BLaER1 treated with 17β-estradiol and CSF1 and Interleukin-3, amounts not matched to agents 10 nM and 100 nM (cell line): ENCODE measurements at regions not wholly inside any gene's neighbourhood (a gene's known extent, or its start where the extent isn't known, plus 50 kb on each side); places are given as distances from the start of the nearest gene placed in this dataset.
"Not testable (repeated sequence)": the region's sequence is repeated elsewhere in the genome, so short reads cannot be mapped to it uniquely, and the experiment has no call there.

ENCODE experiments used
- H3K27ac ChIP-seq, 11 experiments: shearing (Covaris generic); formaldehyde crosslinking; 2 replicates each; pipeline ENCODE4 v1.8.1; 2022
- H3K27me3 ChIP-seq, 11 experiments: shearing (Covaris generic); formaldehyde crosslinking; 2 replicates each; pipeline ENCODE4 v1.8.1; 2022
- H3K36me3 ChIP-seq, 11 experiments: shearing (Covaris generic); formaldehyde crosslinking; 2 replicates each; pipeline ENCODE4 v1.8.1; 2022
- H3K4me1 ChIP-seq, 10 experiments: shearing (Covaris generic); formaldehyde crosslinking; 2 replicates each; pipeline ENCODE4 v1.8.1; 2022
- H3K4me2 ChIP-seq, 11 experiments: shearing (Covaris generic); formaldehyde crosslinking; 2 replicates each; pipeline ENCODE4 v1.8.1; 2022
- H3K4me3 ChIP-seq, 10 experiments: shearing (Covaris generic); formaldehyde crosslinking; 2 replicates each; pipeline ENCODE4 v1.8.1; 2022
- H3K9ac ChIP-seq, 11 experiments: shearing (Covaris generic); formaldehyde crosslinking; 2 replicates each; pipeline ENCODE4 v1.8.1; 2022
- H3K9me3 ChIP-seq, 11 experiments: shearing (Covaris generic); formaldehyde crosslinking; replicated peaks in 1 of 11; 2 replicates each; pipeline ENCODE4 v1.8.1; 2022
- H4K20me1 ChIP-seq, 11 experiments: shearing (Covaris generic); formaldehyde crosslinking; 2 replicates each; pipeline ENCODE4 v1.8.1; 2022
- Cebpa-rat ChIP-seq, 11 experiments: shearing (Covaris generic); IDR thresholded peaks; 2 replicates each; pipeline ENCODE4 v1.8.1; 2022

DNA sequence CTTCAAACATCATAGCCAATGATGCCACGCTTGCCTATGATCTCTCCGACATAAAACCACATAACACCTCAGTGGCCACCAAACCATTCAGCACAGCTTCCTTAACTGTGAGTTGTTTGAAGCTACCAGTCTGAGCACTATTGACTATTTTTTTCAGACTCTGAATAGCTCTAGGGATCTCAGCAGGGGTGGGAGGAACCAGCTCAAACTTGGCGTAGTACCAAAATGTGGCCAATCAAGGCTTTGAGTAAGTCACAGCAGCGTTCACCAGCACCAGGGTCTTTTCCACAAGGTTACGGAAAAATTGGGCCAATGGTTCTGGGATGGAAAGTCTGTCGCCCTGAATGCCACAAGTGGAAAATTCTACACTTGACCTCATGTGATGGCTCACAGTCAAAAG is 70.6 kb downstream of the SMPDL3A start:
- Histone ChIP-seq H3K9me3 (no peaks in the 10 kb centered on the region), H3K36me3 (no peaks in the 10 kb centered on the region), H3K9ac (no peak overlapping the region), H3K27ac (no peak overlapping the region), H3K4me2 (peak overlapping the region in 6 of 11 experiments; percentile 5 to 51 (median 32); a peak in 8 of 22 replicates), H3K4me1 (peaks cover 0 to 7% (median 3%) of the 10 kb centered on the region in 10 experiments; a peak in 8 of 20 replicates), H3K4me3 (no peak overlapping the region), H3K27me3 (no peaks in the 10 kb centered on the region), H4K20me1 (no peaks in the 10 kb centered on the region)
- TF ChIP-seq Cebpa-rat (IDR thresholded peaks at IDR 0.05) = no peak

DNA sequence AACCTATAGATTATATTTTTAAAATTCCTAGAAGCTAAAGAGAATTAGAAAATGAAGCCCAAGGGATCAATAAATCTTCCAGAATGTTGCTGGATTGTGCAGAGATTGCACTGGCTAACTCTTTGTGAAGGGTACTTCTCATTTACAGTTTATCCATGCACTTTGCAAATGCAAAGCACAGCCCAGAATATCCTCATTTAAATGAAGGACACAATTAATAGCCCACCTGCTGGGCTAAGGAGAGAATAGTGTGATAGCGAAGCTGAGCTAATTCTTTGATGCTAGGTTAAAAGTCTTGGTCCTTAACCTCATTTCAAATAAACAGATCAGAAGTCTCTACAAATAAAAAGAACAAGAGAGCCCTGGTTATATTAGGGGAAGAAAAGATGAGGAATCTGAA is 72.5 kb downstream of the SMPDL3A start:
- Histone ChIP-seq H3K9ac (no peak overlapping the region), H3K9me3 (no peaks in the 10 kb centered on the region), H4K20me1 (no peaks in the 10 kb centered on the region), H3K4me2 (no peak overlapping the region), H3K4me3 (no peak overlapping the region), H3K27me3 (no peaks in the 10 kb centered on the region), H3K4me1 (peaks cover 0 to 7% (median 3%) of the 10 kb centered on the region in 10 experiments; a peak in 8 of 20 replicates), H3K27ac (no peak overlapping the region), H3K36me3 (no peaks in the 10 kb centered on the region)
- TF ChIP-seq Cebpa-rat (IDR thresholded peaks at IDR 0.05) = no peak

DNA sequence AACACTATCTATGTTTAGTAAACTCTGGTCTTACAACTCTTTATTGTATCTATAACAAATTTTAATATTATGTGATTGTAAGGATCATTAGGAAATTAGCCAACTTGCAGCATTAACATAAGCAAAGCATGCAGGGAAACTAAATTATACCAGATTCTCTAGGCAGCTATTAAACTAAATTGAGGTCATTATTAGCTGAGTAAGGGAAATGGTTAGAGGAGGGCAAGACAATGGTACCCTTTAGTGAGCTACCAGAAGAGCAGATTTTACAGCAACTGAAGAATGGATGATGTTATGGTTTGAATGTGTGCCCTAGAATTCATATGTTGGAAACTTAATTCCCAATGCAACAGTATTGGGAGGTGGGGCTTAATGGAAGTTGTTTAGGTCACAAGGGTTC is 79.1 kb downstream of the SMPDL3A start:
- H3K9ac ChIP-seq = no peak overlapping the region
- H3K9me3 ChIP-seq = no peaks in the 10 kb centered on the region
- H3K4me2 ChIP-seq = no peak overlapping the region
- H3K4me3 ChIP-seq = no peak overlapping the region
- TF ChIP-seq Cebpa-rat (IDR thresholded peaks at IDR 0.05) = no peak
- no peaks in the 10 kb centered on the region for H3K36me3 ChIP-seq
- no peaks in the 10 kb centered on the region for H3K27me3 ChIP-seq
- H3K27ac ChIP-seq = no peak overlapping the region
- no peaks in the 10 kb centered on the region for H4K20me1 ChIP-seq
- H3K4me1 ChIP-seq = no peaks in the 10 kb centered on the region

DNA sequence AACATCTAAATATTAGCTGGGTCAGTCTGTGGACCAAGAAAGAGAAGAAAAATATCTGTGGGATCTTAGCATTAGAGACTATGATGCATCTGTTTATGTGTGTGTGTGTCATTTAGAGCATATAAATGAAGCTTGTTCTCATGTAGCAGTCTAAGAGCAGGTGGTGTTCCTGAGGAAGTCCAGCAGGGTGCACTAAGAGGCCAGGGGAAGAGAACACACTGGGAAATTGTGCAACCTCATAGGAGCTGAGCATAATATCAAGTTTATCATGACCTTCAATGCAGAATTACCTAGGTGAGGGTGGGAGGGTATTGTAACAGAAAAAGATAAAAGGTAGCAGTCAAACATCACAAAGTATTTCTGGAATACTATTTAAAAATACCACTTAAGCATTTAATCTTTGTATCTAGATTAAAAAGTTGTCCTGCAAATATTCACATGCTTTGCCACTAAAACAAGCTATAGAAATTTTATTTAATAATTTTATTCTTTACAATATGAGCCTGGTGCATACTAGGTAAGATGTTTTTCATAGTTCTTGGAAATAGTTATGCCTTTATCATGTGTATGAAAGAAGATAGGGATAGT is 80.5 kb downstream of the SMPDL3A start:
- peak in 7 of 11 experiments; percentile 17 to 71 (median 57); a peak in 9 of 22 replicates for TF ChIP-seq Cebpa-rat (IDR thresholded peaks at IDR 0.05)
- H4K20me1 ChIP-seq = no peaks in the 10 kb centered on the region
- H3K9ac ChIP-seq = no peak overlapping the region
- no peaks in the 10 kb centered on the region for H3K36me3 ChIP-seq
- no peak overlapping the region for H3K27ac ChIP-seq
- H3K9me3 ChIP-seq = no peaks in the 10 kb centered on the region
- no peak overlapping the region for H3K4me2 ChIP-seq
- H3K4me3 ChIP-seq = no peak overlapping the region
- no peaks in the 10 kb centered on the region for H3K4me1 ChIP-seq
- no peaks in the 10 kb centered on the region for H3K27me3 ChIP-seq

GRCh38 chr6:122871079-122871478 is 82.0 kb downstream of the SMPDL3A start:
- no peaks in the 10 kb centered on the region for H3K4me1 ChIP-seq
- H4K20me1 ChIP-seq = no peaks in the 10 kb centered on the region
- TF ChIP-seq Cebpa-rat (IDR thresholded peaks at IDR 0.05) = no peak
- no peak overlapping the region for H3K4me2 ChIP-seq
- no peak overlapping the region for H3K4me3 ChIP-seq
- no peaks in the 10 kb centered on the region for H3K36me3 ChIP-seq
- no peak overlapping the region for H3K9ac ChIP-seq
- no peak overlapping the region for H3K27ac ChIP-seq
- H3K27me3 ChIP-seq = no peaks in the 10 kb centered on the region
- H3K9me3 ChIP-seq = no peaks in the 10 kb centered on the region

DNA sequence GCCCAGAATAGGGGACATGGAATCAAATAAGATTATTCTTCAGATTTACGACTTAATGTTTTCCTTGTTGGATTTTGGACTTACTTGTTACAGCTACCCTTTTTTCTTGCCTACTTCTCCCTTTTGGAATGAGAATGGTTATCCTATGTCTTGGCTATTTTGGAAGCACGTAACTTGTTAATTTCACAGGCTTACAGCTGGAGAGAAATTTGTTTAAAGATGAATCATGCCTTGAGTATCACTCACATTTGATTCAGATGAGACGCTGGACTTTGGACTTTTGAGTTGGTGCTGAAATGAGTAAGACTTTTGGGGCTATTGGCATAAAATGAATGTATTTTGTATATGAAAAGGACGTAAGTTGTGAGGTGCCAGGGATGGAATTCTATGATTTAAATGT is 83.3 kb downstream of the SMPDL3A start:
- TF ChIP-seq Cebpa-rat (IDR thresholded peaks at IDR 0.05) = no peak
- Histone ChIP-seq H3K9ac (no peak overlapping the region), H4K20me1 (no peaks in the 10 kb centered on the region), H3K27me3 (no peaks in the 10 kb centered on the region), H3K4me2 (no peak overlapping the region), H3K27ac (no peak overlapping the region), H3K4me1 (no peaks in the 10 kb centered on the region), H3K4me3 (no peak overlapping the region), H3K36me3 (no peaks in the 10 kb centered on the region), H3K9me3 (no peaks in the 10 kb centered on the region)

DNA sequence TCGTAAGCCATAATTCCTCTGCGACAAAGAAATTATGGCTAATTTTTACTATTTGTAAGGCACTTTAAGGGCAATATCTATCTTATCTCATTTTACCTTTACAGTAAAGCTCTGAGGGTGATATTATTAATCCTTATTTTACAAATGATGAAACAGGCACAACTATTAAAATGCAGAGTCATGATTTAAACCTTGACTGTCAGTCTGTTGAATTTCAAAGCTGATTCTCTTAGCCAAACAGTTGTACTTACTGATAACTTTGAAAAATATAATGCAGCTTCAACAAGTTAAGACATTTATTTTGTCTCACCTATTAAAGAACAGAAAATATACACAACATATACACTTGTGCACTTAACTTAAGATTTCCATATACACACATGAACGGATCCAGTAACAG is 88.2 kb downstream of the SMPDL3A start:
- Histone ChIP-seq H3K36me3 (no peaks in the 10 kb centered on the region), H3K9ac (no peak overlapping the region), H3K4me1 (peaks cover 0 to 6% (median 0%) of the 10 kb centered on the region in 10 experiments; a peak in 6 of 20 replicates), H3K27me3 (no peaks in the 10 kb centered on the region), H3K4me3 (no peak overlapping the region), H3K27ac (no peak overlapping the region), H3K9me3 (no peaks in the 10 kb centered on the region), H3K4me2 (no peak overlapping the region), H4K20me1 (no peaks in the 10 kb centered on the region)
- TF ChIP-seq Cebpa-rat (IDR thresholded peaks at IDR 0.05) = no peak

- no peaks in the 10 kb centered on the region for H3K27me3 ChIP-seq
- no peak for TF ChIP-seq Cebpa-rat (IDR thresholded peaks at IDR 0.05)
- peak overlapping the region in 2 of 11 experiments; percentile 13 to 15; a peak in 1 of 22 replicates for H3K4me2 ChIP-seq
- H3K4me1 ChIP-seq = peaks cover 0 to 6% (median 0%) of the 10 kb centered on the region in 10 experiments; a peak in 6 of 20 replicates
- H3K27ac ChIP-seq = no peak overlapping the region
- no peak overlapping the region for H3K4me3 ChIP-seq
- no peak overlapping the region for H3K9ac ChIP-seq
- H4K20me1 ChIP-seq = no peaks in the 10 kb centered on the region
- no peaks in the 10 kb centered on the region for H3K36me3 ChIP-seq
- H3K9me3 ChIP-seq = no peaks in the 10 kb centered on the region
Measured at GRCh38 chr6:122878796-122879195, 89.7 kb downstream of the SMPDL3A start.

GRCh38 chr6:122886481-122886880 is 97.4 kb downstream of the SMPDL3A start:
- Histone ChIP-seq H3K4me3 (no peak overlapping the region), H3K4me1 (no peaks in the 10 kb centered on the region), H3K9ac (no peak overlapping the region), H3K27ac (no peak overlapping the region), H4K20me1 (no peaks in the 10 kb centered on the region), H3K27me3 (no peaks in the 10 kb centered on the region), H3K4me2 (no peak overlapping the region), H3K9me3 (peaks cover 0 to 6% (median 0%) of the 10 kb centered on the region in 11 experiments; a peak in 1 of 22 replicates), H3K36me3 (no peaks in the 10 kb centered on the region)
- no peak for TF ChIP-seq Cebpa-rat (IDR thresholded peaks at IDR 0.05)

GRCh38 chr6:122887941-122888340 is 98.9 kb downstream of the SMPDL3A start:
- H3K4me3 ChIP-seq = no peak overlapping the region
- H3K4me2 ChIP-seq = no peak overlapping the region
- no peak overlapping the region for H3K27ac ChIP-seq
- no peaks in the 10 kb centered on the region for H4K20me1 ChIP-seq
- H3K36me3 ChIP-seq = no peaks in the 10 kb centered on the region
- H3K27me3 ChIP-seq = no peaks in the 10 kb centered on the region
- H3K9ac ChIP-seq = no peak overlapping the region
- peaks cover 0 to 6% (median 0%) of the 10 kb centered on the region in 11 experiments; a peak in 1 of 22 replicates for H3K9me3 ChIP-seq
- no peak for TF ChIP-seq Cebpa-rat (IDR thresholded peaks at IDR 0.05)
- H3K4me1 ChIP-seq = no peaks in the 10 kb centered on the region

DNA sequence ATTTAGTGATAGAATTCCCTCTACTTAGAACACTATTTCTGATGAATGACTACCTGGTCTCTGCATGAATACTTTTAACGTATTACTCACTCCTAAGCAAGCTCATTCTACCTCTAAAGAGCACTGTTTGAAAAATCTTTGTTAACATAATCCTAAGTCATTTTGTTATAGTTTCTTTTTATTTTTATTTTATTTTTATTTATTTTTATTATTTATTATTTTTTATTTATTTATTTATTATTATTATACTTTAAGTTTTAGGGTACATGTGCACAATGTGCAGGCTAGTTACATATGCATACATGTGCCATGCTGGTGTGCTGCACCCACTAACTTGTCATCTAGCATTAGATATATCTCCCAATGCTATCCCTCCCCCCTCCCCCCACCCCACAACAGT is 99.6 kb downstream of the SMPDL3A start:
- H3K27me3 ChIP-seq, H3K27ac ChIP-seq, H3K9ac ChIP-seq, H4K20me1 ChIP-seq, H3K9me3 ChIP-seq, H3K4me1 ChIP-seq, H3K4me2 ChIP-seq, H3K4me3 ChIP-seq, H3K36me3 ChIP-seq: not testable (repeated sequence)
